GM10266 (cell line): ENCODE measurements at regions not wholly inside any gene's neighbourhood (a gene's known extent, or its start where the extent isn't known, plus 50 kb on each side); places are given as distances from the start of the nearest gene placed in this dataset.
"Not testable (repeated sequence)": the region's sequence is repeated elsewhere in the genome, so short reads cannot be mapped to it uniquely, and the experiment has no call there.

Experiments
- DNase-seq: peaks from one replicate; pipeline ENCODE4 v3.0.0; 2012; ENCODE audit errors: extremely low spot score
- CTCF ChIP-seq: IDR thresholded peaks from 2 replicates; pipeline ENCODE4 v1.5.1; 2012; ENCODE audit warnings: mild to moderate bottlenecking, low read depth; ENCODE audit not compliant: control insufficient read depth, insufficient read depth; ENCODE audit errors: missing control alignments

GRCh38 chr3:193815246-193816027 lies 222.4 kb downstream of the OPA1 start:
- DNase-seq, result no peak
- no peak for TF ChIP-seq CTCF

- TF ChIP-seq CTCF, result no peak
- DNase-seq, result no peak
Observed at GRCh38 chr3:193816028-193816395, 223.0 kb downstream of the OPA1 start.

- DNase-seq, result no peak
- TF ChIP-seq CTCF, result no peak
Observed at GRCh38 chr3:193816656-193817311, 223.8 kb downstream of the OPA1 start.

- DNase-seq, result no peak
- TF ChIP-seq CTCF, result no peak
Observed at GRCh38 chr3:193819117-193820010, 226.4 kb downstream of the OPA1 start.

- no peak for TF ChIP-seq CTCF
- DNase-seq, result no peak
Observed at GRCh38 chr3:193821151-193821668, 228.2 kb downstream of the OPA1 start.

GRCh38 chr3:193822492-193823212 lies 229.6 kb downstream of the OPA1 start:
- no peak for TF ChIP-seq CTCF
- DNase-seq, result no peak

- not testable (repeated sequence) for DNase-seq
Observed at GRCh38 chr3:193823213-193823605, 230.2 kb downstream of the OPA1 start.
